HEK293 (cell line): ENCODE measurements at regions not wholly inside any gene's neighbourhood (a gene's known extent, or its start where the extent isn't known, plus 50 kb on each side); places are given as distances from the start of the nearest gene placed in this dataset.

Source experiments
- CTCF ChIA-PET: fragments of 350-600 bp; formaldehyde crosslinking; extraction: SDS; loops from one replicate; lab custom pipeline; 2021; ENCODE audit warnings: antibody characterized with exemption; lab: Yijun Ruan, JAX
- POLR2A ChIA-PET: fragments of 300-600 bp; formaldehyde crosslinking; extraction: SDS; loops from one replicate; lab custom pipeline; 2020; ENCODE audit warnings: antibody characterized with exemption, inconsistent platforms; lab: Yijun Ruan, JAX
- H3K27ac ChIP-seq: fragments of 200-500 bp; sonication (Bioruptor generic); 2 replicates; pipeline ENCODE4 v1.5.1; 2014; ENCODE audit warnings: low read depth, low read length, control low read depth, inconsistent platforms; ENCODE audit errors: extremely low read depth
- H3K36me3 ChIP-seq, 2 experiments: fragments of 200-500 bp in 1 of 2; sonication (Bioruptor generic) in 1 of 2; 1 replicate in 1 of 2; 2 replicates in 1 of 2; pipeline ENCODE4 v1.5.1; 2014 to 2017; ENCODE audit warnings: inconsistent platforms in 2 of 2, low read length in 2 of 2; ENCODE audit not compliant: control insufficient read depth in 2 of 2, insufficient read depth in 1 of 2
- H3K4me1 ChIP-seq: fragments of 200-500 bp; sonication (Bioruptor generic); 2 replicates; pipeline ENCODE4 v1.5.1; 2014; ENCODE audit warnings: mild to moderate bottlenecking, low read length, inconsistent platforms; ENCODE audit not compliant: control insufficient read depth, insufficient read depth
- H3K4me3 ChIP-seq: 2 replicates; pipeline ENCODE4 v1.5.1; 2011; ENCODE audit warnings: low read depth, mild to moderate bottlenecking, control low read depth, low read length, moderate library complexity
- H3K9me3 ChIP-seq: fragments of 200-500 bp; sonication (Bioruptor generic); 2 replicates; pipeline ENCODE4 v1.5.1; 2014; ENCODE audit warnings: low read depth, low read length, inconsistent platforms; ENCODE audit not compliant: control insufficient read depth, insufficient read depth
- FEZF1 ChIP-seq: fragments of 450-650 bp; formaldehyde crosslinking; IDR thresholded peaks from 2 replicates; pipeline ENCODE4 v1.5.1; 2016; ENCODE audit warnings: missing biosample characterization, missing genetic modification characterization
- GFI1B ChIP-seq: fragments of 450-650 bp; formaldehyde crosslinking; IDR thresholded peaks from 2 replicates; pipeline ENCODE4 v1.5.1; 2016; ENCODE audit warnings: missing biosample characterization, missing genetic modification characterization
- KLF10 ChIP-seq: fragments of 450-650 bp; IDR thresholded peaks from 2 replicates; pipeline ENCODE4 v1.5.1; 2018; ENCODE audit warnings: missing biosample characterization, mild to moderate bottlenecking, missing genetic modification characterization
- KLF8 ChIP-seq: fragments of 450-650 bp; formaldehyde crosslinking; IDR thresholded peaks from 2 replicates; pipeline ENCODE4 v1.5.1; 2016; ENCODE audit warnings: missing biosample characterization, missing genetic modification characterization
- SCRT2 ChIP-seq: fragments of 450-650 bp; formaldehyde crosslinking; IDR thresholded peaks from 2 replicates; pipeline ENCODE4 v1.5.1; 2016; ENCODE audit warnings: missing biosample characterization, missing genetic modification characterization
- ZBTB17 ChIP-seq: fragments of 450-650 bp; formaldehyde crosslinking; IDR thresholded peaks from 2 replicates; pipeline ENCODE4 v1.5.1; 2016; ENCODE audit warnings: missing biosample characterization, missing genetic modification characterization
- ZFP3 ChIP-seq: fragments of 450-650 bp; formaldehyde crosslinking; IDR thresholded peaks from 2 replicates; pipeline ENCODE4 v1.5.1; 2016; ENCODE audit warnings: low read depth, missing biosample characterization, missing genetic modification characterization
- ZNF112 ChIP-seq: fragments of 450-650 bp; formaldehyde crosslinking; IDR thresholded peaks from 2 replicates; pipeline ENCODE4 v1.5.0; 2017; ENCODE audit warnings: missing biosample characterization, missing genetic modification characterization
- ZNF223 ChIP-seq: fragments of 450-650 bp; formaldehyde crosslinking; IDR thresholded peaks from 2 replicates; pipeline ENCODE4 v1.5.1; 2016; ENCODE audit warnings: missing biosample characterization, missing genetic modification characterization
- ZNF37A ChIP-seq: fragments of 450-650 bp; IDR thresholded peaks from 2 replicates; pipeline ENCODE4 v1.5.1; 2018; ENCODE audit warnings: missing biosample characterization, missing genetic modification characterization
- ZNF514 ChIP-seq: fragments of 450-650 bp; formaldehyde crosslinking; IDR thresholded peaks from 2 replicates; pipeline ENCODE4 v1.5.1; 2016; ENCODE audit warnings: missing biosample characterization, missing genetic modification characterization
- ZNF571 ChIP-seq: fragments of 450-650 bp; formaldehyde crosslinking; IDR thresholded peaks from 2 replicates; pipeline ENCODE4 v1.5.0; 2017; ENCODE audit warnings: missing biosample characterization, missing genetic modification characterization
- ZNF600 ChIP-seq: fragments of 450-650 bp; formaldehyde crosslinking; IDR thresholded peaks from 2 replicates; pipeline ENCODE4 v1.5.1; 2016; ENCODE audit warnings: missing biosample characterization, missing genetic modification characterization
- ZNF624 ChIP-seq: fragments of 450-650 bp; formaldehyde crosslinking; IDR thresholded peaks from 2 replicates; pipeline ENCODE4 v1.5.1; 2017; ENCODE audit warnings: missing biosample characterization, missing genetic modification characterization
- ZNF626 ChIP-seq: fragments of 450-650 bp; sonication (Bioruptor Pico); formaldehyde crosslinking; IDR thresholded peaks from 2 replicates; pipeline ENCODE4 v1.5.1; 2018; ENCODE audit warnings: missing biosample characterization, missing genetic modification characterization, inconsistent platforms
- ZNF677 ChIP-seq: fragments of 450-650 bp; IDR thresholded peaks from 2 replicates; pipeline ENCODE4 v1.5.0; 2018; ENCODE audit warnings: missing biosample characterization, mild to moderate bottlenecking, missing genetic modification characterization, moderate library complexity
- TF ChIP-seq, protein P1 (sequence below): fragments of 450-650 bp; formaldehyde crosslinking; IDR thresholded peaks from 2 replicates; pipeline ENCODE4 v1.5.1; 2016; ENCODE audit warnings: missing biosample characterization, missing genetic modification characterization
- TF ChIP-seq, protein P2 (sequence below): fragments of 450-650 bp; formaldehyde crosslinking; IDR thresholded peaks from 2 replicates; pipeline ENCODE4 v1.5.1; 2016; ENCODE audit warnings: missing biosample characterization, missing genetic modification characterization
- TF ChIP-seq, protein P3 (sequence below): fragments of 450-650 bp; formaldehyde crosslinking; IDR thresholded peaks from 2 replicates; pipeline ENCODE4 v1.5.1; 2016; ENCODE audit warnings: missing biosample characterization, missing genetic modification characterization
- TF ChIP-seq, protein P4 (sequence below): fragments of 450-650 bp; formaldehyde crosslinking; IDR thresholded peaks from 2 replicates; pipeline ENCODE4; 2016; ENCODE audit warnings: missing biosample characterization, missing genetic modification characterization
- TF ChIP-seq, protein P5 (sequence below): fragments of 450-650 bp; formaldehyde crosslinking; IDR thresholded peaks from 2 replicates; pipeline ENCODE4 v1.5.1; 2017; ENCODE audit warnings: missing biosample characterization, mild to moderate bottlenecking, missing genetic modification characterization, moderate library complexity
- TF ChIP-seq, protein P6 (sequence below): fragments of 450-650 bp; formaldehyde crosslinking; IDR thresholded peaks from 2 replicates; pipeline ENCODE4 v1.5.1; 2016; ENCODE audit warnings: missing biosample characterization, missing genetic modification characterization, low read depth

DNA sequence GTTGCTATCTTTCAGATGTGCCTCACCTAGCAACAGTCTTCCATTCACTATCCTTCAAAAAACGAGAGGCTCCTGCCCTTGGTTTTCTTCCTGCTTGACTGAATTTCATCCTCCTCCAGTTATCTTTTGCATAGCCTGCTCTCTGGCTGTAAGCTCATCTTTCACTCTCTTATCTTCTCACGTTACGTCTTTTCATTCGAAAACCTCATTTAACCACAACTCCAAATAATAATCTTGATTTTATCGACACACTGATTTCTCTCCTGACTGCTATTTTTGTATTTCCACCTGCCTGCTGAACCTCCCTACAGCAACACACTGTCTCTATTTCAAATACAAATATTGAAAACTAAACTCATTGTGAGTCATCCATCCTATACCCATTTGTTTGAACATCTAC, 230.7 kb upstream of the TMC3 start (continued):
- TF ChIP-seq KLF10 (tag by site-specific recombination) (no peak), ZNF223 (tag by site-specific recombination) (no peak), ZNF677 (tag by site-specific recombination) (no peak), ZNF626 (tag by site-specific recombination) (no peak), GFI1B (tag by site-specific recombination) (0 out of 2 replicates have a peak, but pooled peaks have one; percentile 23), ZBTB17 (tag by site-specific recombination) (no peak), FEZF1 (peak; percentile 64), ZNF624 (tag by site-specific recombination) (no peak), SCRT2 (no peak)
- TF ChIP-seq, protein P1, sequence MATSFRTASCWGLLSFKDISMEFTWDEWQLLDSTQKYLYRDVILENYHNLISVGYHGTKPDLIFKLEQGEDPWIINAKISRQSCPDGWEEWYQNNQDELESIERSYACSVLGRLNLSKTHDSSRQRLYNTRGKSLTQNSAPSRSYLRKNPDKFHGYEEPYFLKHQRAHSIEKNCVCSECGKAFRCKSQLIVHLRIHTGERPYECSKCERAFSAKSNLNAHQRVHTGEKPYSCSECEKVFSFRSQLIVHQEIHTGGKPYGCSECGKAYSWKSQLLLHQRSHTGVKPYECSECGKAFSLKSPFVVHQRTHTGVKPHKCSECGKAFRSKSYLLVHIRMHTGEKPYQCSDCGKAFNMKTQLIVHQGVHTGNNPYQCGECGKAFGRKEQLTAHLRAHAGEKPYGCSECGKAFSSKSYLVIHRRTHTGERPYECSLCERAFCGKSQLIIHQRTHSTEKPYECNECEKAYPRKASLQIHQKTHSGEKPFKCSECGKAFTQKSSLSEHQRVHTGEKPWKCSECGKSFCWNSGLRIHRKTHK (tag by site-specific recombination): no peak
- TF ChIP-seq, protein P2, sequence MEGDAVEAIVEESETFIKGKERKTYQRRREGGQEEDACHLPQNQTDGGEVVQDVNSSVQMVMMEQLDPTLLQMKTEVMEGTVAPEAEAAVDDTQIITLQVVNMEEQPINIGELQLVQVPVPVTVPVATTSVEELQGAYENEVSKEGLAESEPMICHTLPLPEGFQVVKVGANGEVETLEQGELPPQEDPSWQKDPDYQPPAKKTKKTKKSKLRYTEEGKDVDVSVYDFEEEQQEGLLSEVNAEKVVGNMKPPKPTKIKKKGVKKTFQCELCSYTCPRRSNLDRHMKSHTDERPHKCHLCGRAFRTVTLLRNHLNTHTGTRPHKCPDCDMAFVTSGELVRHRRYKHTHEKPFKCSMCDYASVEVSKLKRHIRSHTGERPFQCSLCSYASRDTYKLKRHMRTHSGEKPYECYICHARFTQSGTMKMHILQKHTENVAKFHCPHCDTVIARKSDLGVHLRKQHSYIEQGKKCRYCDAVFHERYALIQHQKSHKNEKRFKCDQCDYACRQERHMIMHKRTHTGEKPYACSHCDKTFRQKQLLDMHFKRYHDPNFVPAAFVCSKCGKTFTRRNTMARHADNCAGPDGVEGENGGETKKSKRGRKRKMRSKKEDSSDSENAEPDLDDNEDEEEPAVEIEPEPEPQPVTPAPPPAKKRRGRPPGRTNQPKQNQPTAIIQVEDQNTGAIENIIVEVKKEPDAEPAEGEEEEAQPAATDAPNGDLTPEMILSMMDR: no peak
- TF ChIP-seq, protein P3, sequence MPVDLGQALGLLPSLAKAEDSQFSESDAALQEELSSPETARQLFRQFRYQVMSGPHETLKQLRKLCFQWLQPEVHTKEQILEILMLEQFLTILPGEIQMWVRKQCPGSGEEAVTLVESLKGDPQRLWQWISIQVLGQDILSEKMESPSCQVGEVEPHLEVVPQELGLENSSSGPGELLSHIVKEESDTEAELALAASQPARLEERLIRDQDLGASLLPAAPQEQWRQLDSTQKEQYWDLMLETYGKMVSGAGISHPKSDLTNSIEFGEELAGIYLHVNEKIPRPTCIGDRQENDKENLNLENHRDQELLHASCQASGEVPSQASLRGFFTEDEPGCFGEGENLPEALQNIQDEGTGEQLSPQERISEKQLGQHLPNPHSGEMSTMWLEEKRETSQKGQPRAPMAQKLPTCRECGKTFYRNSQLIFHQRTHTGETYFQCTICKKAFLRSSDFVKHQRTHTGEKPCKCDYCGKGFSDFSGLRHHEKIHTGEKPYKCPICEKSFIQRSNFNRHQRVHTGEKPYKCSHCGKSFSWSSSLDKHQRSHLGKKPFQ (tag by site-specific recombination): no peak
- TF ChIP-seq, protein P4, sequence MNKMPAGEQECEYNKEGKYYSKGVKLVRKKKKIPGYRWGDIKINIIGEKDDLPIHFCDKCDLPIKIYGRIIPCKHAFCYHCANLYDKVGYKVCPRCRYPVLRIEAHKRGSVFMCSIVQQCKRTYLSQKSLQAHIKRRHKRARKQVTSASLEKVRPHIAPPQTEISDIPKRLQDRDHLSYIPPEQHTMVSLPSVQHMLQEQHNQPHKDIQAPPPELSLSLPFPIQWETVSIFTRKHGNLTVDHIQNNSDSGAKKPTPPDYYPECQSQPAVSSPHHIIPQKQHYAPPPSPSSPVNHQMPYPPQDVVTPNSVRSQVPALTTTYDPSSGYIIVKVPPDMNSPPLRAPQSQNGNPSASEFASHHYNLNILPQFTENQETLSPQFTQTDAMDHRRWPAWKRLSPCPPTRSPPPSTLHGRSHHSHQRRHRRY: no peak
- TF ChIP-seq, all 188 proteins: peak for 4

DNA sequence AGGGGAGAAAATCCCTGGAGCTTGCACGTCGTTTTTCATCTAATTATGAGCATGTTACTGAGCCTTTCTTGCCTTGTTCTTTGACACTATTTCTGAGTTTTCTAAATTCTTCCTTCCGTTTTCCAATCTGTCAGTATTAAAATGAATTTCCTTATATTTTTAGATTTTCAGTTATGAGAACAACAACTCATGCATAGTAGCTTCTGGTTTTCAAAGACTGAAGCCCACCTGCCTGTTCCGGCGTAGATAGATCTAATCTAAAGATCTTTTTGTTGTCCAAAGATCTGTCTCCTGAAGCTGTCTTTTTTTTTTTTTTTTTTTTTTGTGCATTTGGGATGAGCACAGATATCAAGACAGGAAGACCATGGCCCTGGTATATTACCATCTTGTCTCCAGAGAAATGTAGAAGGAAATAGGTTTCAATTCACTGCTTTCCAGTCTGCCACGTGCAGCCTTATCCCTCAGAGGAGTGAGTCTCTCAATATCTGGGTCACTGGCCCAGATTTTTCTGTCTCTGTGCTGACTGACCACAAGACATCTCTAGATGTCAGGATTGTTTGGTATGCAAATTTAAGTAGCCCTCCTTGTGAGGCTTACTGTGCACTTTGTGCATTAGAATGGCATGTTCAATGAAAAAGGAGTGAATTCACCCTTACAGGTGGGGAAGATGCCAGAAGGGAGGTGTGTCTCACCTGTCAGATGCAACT, 222.3 kb upstream of the TMC3 start:
- CTCF ChIA-PET: no interaction called here
- H3K27ac ChIP-seq: no peak overlapping the region
- H3K4me1 ChIP-seq: no peaks in the 10 kb centered on the region
- H3K9me3 ChIP-seq: no peaks in the 10 kb centered on the region; the same call in 1 of the 2 replicates
- H3K4me3 ChIP-seq: no peak overlapping the region
- POLR2A ChIA-PET: no interaction called here
- no peaks in the 10 kb centered on the region for H3K36me3 ChIP-seq
- TF ChIP-seq ZNF37A (tag by site-specific recombination) (no peak), ZFP3 (tag by site-specific recombination) (no peak), KLF8 (no peak), ZNF112 (tag by site-specific recombination) (no peak), ZNF514 (no peak), ZNF600 (tag by site-specific recombination) (no peak), ZNF571 (tag by site-specific recombination) (no peak)
- TF ChIP-seq, protein P5, sequence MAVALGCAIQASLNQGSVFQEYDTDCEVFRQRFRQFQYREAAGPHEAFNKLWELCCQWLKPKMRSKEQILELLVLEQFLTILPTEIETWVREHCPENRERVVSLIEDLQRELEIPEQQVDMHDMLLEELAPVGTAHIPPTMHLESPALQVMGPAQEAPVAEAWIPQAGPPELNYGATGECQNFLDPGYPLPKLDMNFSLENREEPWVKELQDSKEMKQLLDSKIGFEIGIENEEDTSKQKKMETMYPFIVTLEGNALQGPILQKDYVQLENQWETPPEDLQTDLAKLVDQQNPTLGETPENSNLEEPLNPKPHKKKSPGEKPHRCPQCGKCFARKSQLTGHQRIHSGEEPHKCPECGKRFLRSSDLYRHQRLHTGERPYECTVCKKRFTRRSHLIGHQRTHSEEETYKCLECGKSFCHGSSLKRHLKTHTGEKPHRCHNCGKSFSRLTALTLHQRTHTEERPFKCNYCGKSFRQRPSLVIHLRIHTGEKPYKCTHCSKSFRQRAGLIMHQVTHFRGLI (tag by site-specific recombination): no peak
- TF ChIP-seq, protein P6, sequence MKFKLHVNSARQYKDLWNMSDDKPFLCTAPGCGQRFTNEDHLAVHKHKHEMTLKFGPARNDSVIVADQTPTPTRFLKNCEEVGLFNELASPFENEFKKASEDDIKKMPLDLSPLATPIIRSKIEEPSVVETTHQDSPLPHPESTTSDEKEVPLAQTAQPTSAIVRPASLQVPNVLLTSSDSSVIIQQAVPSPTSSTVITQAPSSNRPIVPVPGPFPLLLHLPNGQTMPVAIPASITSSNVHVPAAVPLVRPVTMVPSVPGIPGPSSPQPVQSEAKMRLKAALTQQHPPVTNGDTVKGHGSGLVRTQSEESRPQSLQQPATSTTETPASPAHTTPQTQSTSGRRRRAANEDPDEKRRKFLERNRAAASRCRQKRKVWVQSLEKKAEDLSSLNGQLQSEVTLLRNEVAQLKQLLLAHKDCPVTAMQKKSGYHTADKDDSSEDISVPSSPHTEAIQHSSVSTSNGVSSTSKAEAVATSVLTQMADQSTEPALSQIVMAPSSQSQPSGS (tag by site-specific recombination): no peak
